ENCODE measurements at regions not wholly inside any gene's neighbourhood (a gene's known extent, or its start where the extent isn't known, plus 50 kb on each side); places are given as distances from the start of the nearest gene placed in this dataset.
"Not testable (repeated sequence)": the region's sequence is repeated elsewhere in the genome, so short reads cannot be mapped to it uniquely, and the experiment has no call there.

DNA sequence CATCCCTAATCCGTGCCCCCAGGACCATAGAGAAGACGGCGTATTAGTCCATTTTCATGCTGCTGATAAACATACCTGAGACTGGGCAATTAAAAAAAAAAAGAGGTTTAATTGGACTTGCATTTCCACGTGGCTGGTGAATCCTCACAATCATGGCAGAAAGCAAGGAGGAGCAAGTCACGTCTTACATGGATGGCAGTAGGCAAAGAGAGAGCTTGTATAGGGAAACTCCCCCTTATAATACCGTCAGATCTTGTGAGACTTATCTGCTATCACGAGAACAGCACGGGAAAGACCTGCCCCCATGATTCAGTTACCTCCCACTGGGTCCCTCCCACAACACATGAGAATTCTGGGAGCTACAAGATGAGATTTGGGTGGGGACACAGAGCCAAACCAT lies 145.8 kb upstream of the G2E3 start:
- TF ChIP-seq ZNF274 (IDR thresholded peaks at IDR 0.05; ENCODE audit: low read depth, low read length); SUZ12 (IDR thresholded peaks at IDR 0.05; ENCODE audit: extremely low read depth, insufficient read depth, insufficient read length): not testable (repeated sequence)

Data from NT2/D1 (cell line).